A549 (cell line): ENCODE measurements at regions not wholly inside any gene's neighbourhood (a gene's known extent, or its start where the extent isn't known, plus 50 kb on each side); places are given as distances from the start of the nearest gene placed in this dataset.

Source experiments
- ATAC-seq, 2 experiments: fragments of 200-7000 bp in 1 of 2; fragments of >200 bp in 1 of 2; cut with Nextera tagmentation in 1 of 2; cut with Tn5 transposase in 1 of 2; 3 replicates each; pipeline versions ENCODE4 v1.8.0 to v1.9.1; 2018 to 2020; ENCODE audit warnings: mild to moderate bottlenecking in 1 of 2, moderate library complexity in 1 of 2
- CTCF ChIA-PET: fragments of 300-600 bp; sonication (Branson Sonifier 250); formaldehyde crosslinking; extraction: SDS; loops from one replicate; lab custom pipeline; 2021; ENCODE audit warnings: antibody characterized with exemption, inconsistent platforms; lab: Yijun Ruan, JAX
- POLR2A ChIA-PET: fragments of 350-600 bp; formaldehyde crosslinking; extraction: SDS; loops from one replicate; lab custom pipeline; 2021; ENCODE audit warnings: antibody characterized with exemption, inconsistent platforms; lab: Yijun Ruan, JAX
- DNase-seq, 2 experiments: peaks; one replicate each; pipeline versions ENCODE4 v3.0.0 to v3.0.0-alpha.2; 2011 to 2016; ENCODE audit warnings: low read depth in 1 of 2, low spot score in 1 of 2
- FAIRE-seq: peaks from 2 replicates; lab custom pipeline; 2011; peaks lifted over from hg19 to GRCh38; lab: Jason Lieb, UNC
- H3K27ac ChIP-seq, 2 experiments: fragments of >200 bp; sonication (Bioruptor Twin); formaldehyde crosslinking; 3 replicates each; pipeline ENCODE4 v1.5.1; 2016 to 2017
- H3K4me1 ChIP-seq: fragments of >200 bp; sonication (Bioruptor Twin); formaldehyde crosslinking; 3 replicates; pipeline ENCODE4 v1.6.1; 2016
- H3K4me2 ChIP-seq: fragments of >200 bp; sonication (Bioruptor Twin); formaldehyde crosslinking; 3 replicates; pipeline ENCODE4 v1.6.1; 2016
- H3K4me3 ChIP-seq: fragments of >200 bp; sonication (Bioruptor Twin); formaldehyde crosslinking; 3 replicates; pipeline ENCODE4 v1.5.1; 2016
- H3K9me3 ChIP-seq: fragments of >200 bp; sonication (Bioruptor Twin); formaldehyde crosslinking; 3 replicates; pipeline ENCODE4 v1.6.1; 2016
- BCL3 ChIP-seq: fragments of >200 bp; sonication (Bioruptor Twin); formaldehyde crosslinking; IDR thresholded peaks from 3 replicates; pipeline ENCODE4 v1.6.1; 2016
- CEBPB ChIP-seq, 2 experiments: fragments of >200 bp in 1 of 2; sonication (Bioruptor Twin) in 1 of 2; formaldehyde crosslinking in 1 of 2; IDR thresholded peaks; 2 replicates each; pipeline ENCODE4 v1.6.1; 2012 to 2016
- CHD4 ChIP-seq: fragments of 200-600 bp; sonication (generic); IDR thresholded peaks from 2 replicates; pipeline ENCODE4 v1.6.1; 2016; ENCODE audit warnings: antibody characterized with exemption, mild to moderate bottlenecking, borderline replicate concordance
- EHMT2 ChIP-seq: fragments of 200-600 bp; sonication (generic); IDR thresholded peaks from 2 replicates; pipeline ENCODE4 v1.6.1; 2016; ENCODE audit warnings: antibody characterized with exemption, low read depth, mild to moderate bottlenecking, moderate library complexity
- FOSL2 ChIP-seq, 2 experiments: fragments of 450-650 bp in 1 of 2; fragments of >200 bp in 1 of 2; sonication (Bioruptor Twin) in 1 of 2; formaldehyde crosslinking; IDR thresholded peaks; 2 replicates each; pipeline versions ENCODE4 v1.5.0 to v1.6.1; 2016 to 2020; ENCODE audit warnings: mild to moderate bottlenecking in 1 of 2, moderate library complexity in 1 of 2
- FOXS1 ChIP-seq: fragments of 250-450 bp; sonication (Bioruptor Pico); IDR thresholded peaks from 2 replicates; pipeline ENCODE4 v1.5.0; 2020; ENCODE audit warnings: mild to moderate bottlenecking, moderate library complexity
- GATA3 ChIP-seq: IDR thresholded peaks from 2 replicates; pipeline ENCODE4 v1.6.1; 2012; ENCODE audit warnings: borderline replicate concordance
- HOXB13 ChIP-seq: fragments of 250-450 bp; sonication (Bioruptor Pico); IDR thresholded peaks from 2 replicates; pipeline ENCODE4 v1.5.0; 2020; ENCODE audit warnings: low read depth, mild to moderate bottlenecking, moderate library complexity
- HOXB5 ChIP-seq: fragments of 250-450 bp; sonication (Bioruptor Pico); IDR thresholded peaks from 2 replicates; pipeline ENCODE4 v1.5.0; 2020; ENCODE audit warnings: mild to moderate bottlenecking, moderate library complexity
- JUN ChIP-seq, 2 experiments: fragments of >200 bp; sonication (Bioruptor Twin); formaldehyde crosslinking; IDR thresholded peaks; 2 replicates in 1 of 2; 3 replicates in 1 of 2; pipeline ENCODE4 v1.6.1; 2016 to 2017
- KDM1A ChIP-seq: fragments of 200-600 bp; sonication (generic); IDR thresholded peaks from 2 replicates; pipeline ENCODE4 v1.6.1; 2016; ENCODE audit warnings: low read depth, mild to moderate bottlenecking
- MAFK ChIP-seq: fragments of 450-650 bp; IDR thresholded peaks from 2 replicates; pipeline ENCODE4 v1.6.1; 2014; ENCODE audit not compliant: partially characterized antibody
- MAX ChIP-seq: IDR thresholded peaks from 2 replicates; pipeline ENCODE4 v1.6.1; 2012
- MAZ ChIP-seq: fragments of 150-350 bp; IDR thresholded peaks from 2 replicates; pipeline ENCODE4 v1.6.1; 2014; ENCODE audit warnings: antibody characterized with exemption, low read depth, low read length, borderline replicate concordance
- NFE2L2 ChIP-seq: fragments of 150-350 bp; conservative IDR thresholded peaks from 2 replicates; pipeline ENCODE4 v1.6.1; 2014; ENCODE audit warnings: low read length
- NPAS2 ChIP-seq: fragments of 250-450 bp; sonication (Bioruptor Pico); IDR thresholded peaks from 2 replicates; pipeline ENCODE4 v1.8.0; 2022; ENCODE audit warnings: mild to moderate bottlenecking, moderate library complexity, borderline replicate concordance
- NR3C1 ChIP-seq: fragments of >200 bp; sonication (Bioruptor Twin); formaldehyde crosslinking; IDR thresholded peaks from 3 replicates; pipeline ENCODE4 v1.6.1; 2017
- RARB ChIP-seq: fragments of 250-450 bp; sonication (Bioruptor Pico); IDR thresholded peaks from 2 replicates; pipeline ENCODE4 v1.8.0; 2021; ENCODE audit warnings: mild to moderate bottlenecking, moderate library complexity
- REST ChIP-seq: fragments of 200-600 bp; sonication (generic); IDR thresholded peaks from 2 replicates; pipeline ENCODE4 v1.6.1; 2016; ENCODE audit warnings: antibody characterized with exemption, mild to moderate bottlenecking, moderate library complexity
- SREBF2 ChIP-seq: fragments of 450-650 bp; IDR thresholded peaks from 2 replicates; pipeline ENCODE4 v1.6.1; 2014; ENCODE audit warnings: mild to moderate bottlenecking, moderate library complexity
- ZC3H11A ChIP-seq: fragments of 450-650 bp; IDR thresholded peaks from 2 replicates; pipeline ENCODE4 v1.6.1; 2014; ENCODE audit warnings: antibody characterized with exemption, mild to moderate bottlenecking
- ZFP36 ChIP-seq: fragments of 450-650 bp; IDR thresholded peaks from 2 replicates; pipeline ENCODE4 v1.6.1; 2014; ENCODE audit warnings: borderline replicate concordance; ENCODE audit not compliant: partially characterized antibody
- WGBS: methylation state at CpG from one replicate; pipeline ENCODE4 v1.1.6; 2017; ENCODE audit errors: missing lambda C conversion rate; 5-methylcytosine and 5-hydroxymethylcytosine counted together
- TF ChIP-seq, protein P1 (sequence below): IDR thresholded peaks from 2 replicates; pipeline ENCODE4 v1.6.1; 2012; ENCODE audit warnings: low read depth, borderline replicate concordance
- TF ChIP-seq, protein P2 (sequence below): fragments of 150-350 bp; IDR thresholded peaks from 2 replicates; pipeline ENCODE4 v1.6.1; 2014; ENCODE audit warnings: low read depth, mild to moderate bottlenecking, low read length

- POLR2A ChIA-PET: no interaction called here
- Histone ChIP-seq H3K9me3 (no peaks in the 10 kb centered on the region), H3K4me1 (peaks cover 33% of the 10 kb centered on the region), H3K27ac (peak overlapping the region in 1 of 2 experiments; percentile 40; a peak in 4 of 6 replicates), H3K4me2 (no peak overlapping the region), H3K4me3 (no peak overlapping the region)
- DNase-seq (no peak), FAIRE-seq (no peak), ATAC-seq (no peak)
- CTCF ChIA-PET: interaction anchor here (1.0 to 1.6 kb wide), 3 partner anchors 14 to 164 kb away, joined by 3 to 4 read pairs (median 4); no protein-coding TSS in a partner anchor
- TF ChIP-seq FOSL2 (IDR thresholded peaks at IDR 0.05) (no peak), FOSL2 (CRISPR knock-in tag; IDR thresholded peaks at IDR 0.05) (peak; percentile 20; the same call in 1 of the 2 replicates), REST (no peak)
- 91% methylated on average over 6 of the region's 6 CpGs for WGBS
Measured at GRCh38 chr15:63452552-63453136, 51.7 kb upstream of the USP3 start.

DNA sequence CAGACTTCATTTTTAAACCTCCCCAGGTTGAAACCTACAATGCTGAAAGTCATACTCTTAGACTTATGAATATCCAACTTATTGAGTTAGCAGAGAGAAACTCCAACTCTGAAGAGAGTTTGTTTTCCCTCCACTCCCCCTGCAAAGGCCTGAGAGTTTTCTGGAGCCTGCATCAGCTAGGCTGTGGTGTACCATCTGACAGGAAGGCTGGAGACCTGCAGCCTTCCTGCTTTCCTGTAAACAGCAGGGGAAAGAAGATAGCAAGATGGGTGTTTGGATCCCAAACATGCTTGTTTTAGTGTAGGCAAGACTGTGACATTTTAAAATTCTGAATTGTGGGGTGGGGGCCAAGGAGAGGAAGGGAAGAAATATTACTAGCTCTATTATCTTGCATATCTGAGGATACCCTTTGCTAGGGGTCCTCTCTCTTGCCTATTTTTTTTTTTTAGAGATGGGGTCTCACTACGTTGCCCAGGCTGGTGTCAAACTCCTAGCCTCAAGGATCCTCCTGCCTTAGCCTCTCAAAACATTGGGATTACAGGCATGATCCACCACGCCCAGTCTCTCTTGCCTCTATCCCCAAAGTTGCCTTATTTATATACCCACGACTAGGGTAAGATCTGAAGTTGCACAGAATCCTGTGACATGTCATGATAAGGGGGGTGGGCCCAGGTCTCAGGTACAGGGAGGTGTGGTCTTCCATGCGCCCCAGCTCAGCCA is 51.0 kb upstream of the USP3 start:
- Histone ChIP-seq H3K4me2 (no peak overlapping the region), H3K4me1 (peaks cover 26% of the 10 kb centered on the region), H3K9me3 (0 out of 3 replicates have a peak, but pooled peaks cover 2% of the 10 kb centered on the region), H3K27ac (peak overlapping the region; percentile 24 to 40; a peak in 4 of 6 replicates), H3K4me3 (no peak overlapping the region)
- WGBS: 75% methylated on average over 4 of the region's 4 CpGs
- ChIA-PET CTCF (interaction anchor here (0.6 to 1.6 kb wide), 4 partner anchors 13 to 187 kb away, joined by 3 to 4 read pairs (median 4); no protein-coding TSS in a partner anchor), POLR2A (no interaction called here)
- ATAC-seq (no peak), FAIRE-seq (no peak), DNase-seq (no peak)
- TF ChIP-seq GATA3 (no peak), CHD4 (no peak), KDM1A (no peak), CEBPB (IDR thresholded peaks at IDR 0.05) (no peak), FOXS1 (CRISPR knock-in tag) (no peak), SREBF2 (no peak), HOXB13 (CRISPR knock-in tag) (no peak), MAZ (no peak), HOXB5 (no peak)
- TF ChIP-seq, protein P1, sequence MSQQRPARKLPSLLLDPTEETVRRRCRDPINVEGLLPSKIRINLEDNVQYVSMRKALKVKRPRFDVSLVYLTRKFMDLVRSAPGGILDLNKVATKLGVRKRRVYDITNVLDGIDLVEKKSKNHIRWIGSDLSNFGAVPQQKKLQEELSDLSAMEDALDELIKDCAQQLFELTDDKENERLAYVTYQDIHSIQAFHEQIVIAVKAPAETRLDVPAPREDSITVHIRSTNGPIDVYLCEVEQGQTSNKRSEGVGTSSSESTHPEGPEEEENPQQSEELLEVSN: no peak

GRCh38 chr15:63454503-63455211 is 49.7 kb upstream of the USP3 start:
- ATAC-seq: no peak
- H3K9me3 ChIP-seq: 0 out of 3 replicates have a peak, but pooled peaks cover 4% of the 10 kb centered on the region
- CTCF ChIA-PET: interaction anchor here (0.8 to 1.6 kb wide), 6 partner anchors 9 to 263 kb away, joined by 3 to 7 read pairs (median 4); no protein-coding TSS in a partner anchor
- no peak overlapping the region for H3K4me3 ChIP-seq
- TF ChIP-seq, protein P2, sequence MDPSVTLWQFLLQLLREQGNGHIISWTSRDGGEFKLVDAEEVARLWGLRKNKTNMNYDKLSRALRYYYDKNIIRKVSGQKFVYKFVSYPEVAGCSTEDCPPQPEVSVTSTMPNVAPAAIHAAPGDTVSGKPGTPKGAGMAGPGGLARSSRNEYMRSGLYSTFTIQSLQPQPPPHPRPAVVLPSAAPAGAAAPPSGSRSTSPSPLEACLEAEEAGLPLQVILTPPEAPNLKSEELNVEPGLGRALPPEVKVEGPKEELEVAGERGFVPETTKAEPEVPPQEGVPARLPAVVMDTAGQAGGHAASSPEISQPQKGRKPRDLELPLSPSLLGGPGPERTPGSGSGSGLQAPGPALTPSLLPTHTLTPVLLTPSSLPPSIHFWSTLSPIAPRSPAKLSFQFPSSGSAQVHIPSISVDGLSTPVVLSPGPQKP: no peak
- no peak for TF ChIP-seq JUN (IDR thresholded peaks at IDR 0.05)
- TF ChIP-seq KDM1A: no peak
- TF ChIP-seq NR3C1: no peak
- no peak for TF ChIP-seq NPAS2 (CRISPR knock-in tag)
- TF ChIP-seq BCL3: no peak
- TF ChIP-seq ZFP36: no peak
- no peak for TF ChIP-seq NFE2L2
- no peak for TF ChIP-seq ZC3H11A
- TF ChIP-seq MAFK: no peak
- no peak for TF ChIP-seq EHMT2
- no peak for TF ChIP-seq MAX
- no peak for TF ChIP-seq SREBF2
- TF ChIP-seq RARB (CRISPR knock-in tag): no peak
- TF ChIP-seq, all 56 proteins: peak for 0
- DNase-seq (no peak), FAIRE-seq (peak; percentile 67)
- no peak overlapping the region for H3K27ac ChIP-seq
- peaks cover 13% of the 10 kb centered on the region for H3K4me1 ChIP-seq
- POLR2A ChIA-PET: no interaction called here
- no peak overlapping the region for H3K4me2 ChIP-seq
- 70% methylated on average over 4 of the region's 4 CpGs for WGBS
